ENCODE measurements at regions not wholly inside any gene's neighbourhood (a gene's known extent, or its start where the extent isn't known, plus 50 kb on each side); places are given as distances from the start of the nearest gene placed in this dataset.

DNA sequence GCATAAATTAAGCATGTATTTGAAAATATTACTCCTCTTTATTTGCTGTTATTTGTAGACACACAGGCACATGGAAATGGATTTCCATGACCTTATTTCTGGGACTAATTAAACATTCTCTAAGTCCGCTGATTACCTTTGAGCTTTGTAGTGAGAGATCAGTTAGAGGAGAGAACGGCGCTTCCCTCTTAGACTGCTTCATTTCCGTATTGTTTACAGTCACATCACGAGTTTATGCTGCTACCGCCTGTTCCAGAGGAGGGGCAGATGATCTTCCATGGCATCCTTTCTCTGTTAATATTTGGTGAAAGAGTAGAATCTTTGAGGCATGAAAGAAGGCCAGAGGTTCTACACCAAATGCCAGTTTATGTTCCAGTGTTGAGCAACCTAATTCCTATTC, 404.4 kb downstream of the TRIB2 start:
- no peak overlapping the region for H3K27ac ChIP-seq (ENCODE audit: low read depth, low read length, poor library complexity, severe bottlenecking)
- no TSS peak for BruUV-seq (replicated peaks)

DNA sequence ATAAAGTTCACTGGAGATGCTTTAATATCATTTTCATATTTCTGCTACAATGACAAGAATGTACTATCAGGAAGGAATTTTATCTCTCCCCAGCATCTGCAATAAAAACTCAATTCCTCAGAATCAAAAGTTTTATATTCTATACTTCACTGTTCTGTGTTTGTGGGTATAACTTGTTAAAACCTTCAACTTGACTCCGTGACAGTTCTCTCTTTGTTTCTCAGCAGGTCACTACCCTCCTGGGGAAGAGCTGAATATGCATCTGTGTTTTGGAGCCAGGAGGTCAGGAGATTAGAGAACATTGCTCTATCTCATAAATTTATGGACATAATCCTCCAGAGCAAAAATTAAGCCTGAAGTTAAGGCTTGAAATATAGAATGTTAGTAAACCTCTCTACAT, 411.4 kb downstream of the TRIB2 start:
- Histone ChIP-seq H3K4me3 (ENCODE audit: low read depth, low read length, poor library complexity, severe bottlenecking) (no peak overlapping the region), H3K9me3 (ENCODE audit: low read length) (no peaks in the 10 kb centered on the region), H3K4me1 (ENCODE audit: insufficient read depth, low read length, poor library complexity, severe bottlenecking) (no peaks in the 10 kb centered on the region), H3K9me2 (ENCODE audit: insufficient read depth, low read length) (no peaks in the 10 kb centered on the region), H3K79me2 (ENCODE audit: insufficient read depth, low read depth, low read length) (no peaks in the 10 kb centered on the region), H3K4me2 (ENCODE audit: low read length) (no peak overlapping the region), H3K36me3 (ENCODE audit: insufficient read depth, low read length) (no peaks in the 10 kb centered on the region), H4K20me1 (ENCODE audit: insufficient read depth, low read length) (no peaks in the 10 kb centered on the region), H2AFZ (ENCODE audit: low read length) (no peak overlapping the region), H3K27ac (ENCODE audit: low read depth, low read length, poor library complexity, severe bottlenecking) (no peak overlapping the region)
- DNase-seq (ENCODE audit: low spot score), result no peak
- BruUV-seq (replicated peaks), result no TSS peak
- CTCF ChIA-PET (ENCODE audit: unreplicated experiment), result no interaction called here
- intact Hi-C loops (cut with micrococcal nuclease; ENCODE audit: unreplicated experiment), result no loop called here
- POLR2A ChIA-PET, result no interaction called here
- TF ChIP-seq, protein P1, sequence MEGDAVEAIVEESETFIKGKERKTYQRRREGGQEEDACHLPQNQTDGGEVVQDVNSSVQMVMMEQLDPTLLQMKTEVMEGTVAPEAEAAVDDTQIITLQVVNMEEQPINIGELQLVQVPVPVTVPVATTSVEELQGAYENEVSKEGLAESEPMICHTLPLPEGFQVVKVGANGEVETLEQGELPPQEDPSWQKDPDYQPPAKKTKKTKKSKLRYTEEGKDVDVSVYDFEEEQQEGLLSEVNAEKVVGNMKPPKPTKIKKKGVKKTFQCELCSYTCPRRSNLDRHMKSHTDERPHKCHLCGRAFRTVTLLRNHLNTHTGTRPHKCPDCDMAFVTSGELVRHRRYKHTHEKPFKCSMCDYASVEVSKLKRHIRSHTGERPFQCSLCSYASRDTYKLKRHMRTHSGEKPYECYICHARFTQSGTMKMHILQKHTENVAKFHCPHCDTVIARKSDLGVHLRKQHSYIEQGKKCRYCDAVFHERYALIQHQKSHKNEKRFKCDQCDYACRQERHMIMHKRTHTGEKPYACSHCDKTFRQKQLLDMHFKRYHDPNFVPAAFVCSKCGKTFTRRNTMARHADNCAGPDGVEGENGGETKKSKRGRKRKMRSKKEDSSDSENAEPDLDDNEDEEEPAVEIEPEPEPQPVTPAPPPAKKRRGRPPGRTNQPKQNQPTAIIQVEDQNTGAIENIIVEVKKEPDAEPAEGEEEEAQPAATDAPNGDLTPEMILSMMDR (conservative IDR thresholded peaks at IDR 0.05; ENCODE audit: low read length), result no peak
- no peak for TF ChIP-seq EZH2phosphoT487 (IDR thresholded peaks at IDR 0.05; ENCODE audit: borderline replicate concordance, low read depth, low read length)

More for the DNA sequence above, 404.4 kb downstream of the TRIB2 start:
- intact Hi-C loops (cut with micrococcal nuclease; ENCODE audit: unreplicated experiment), result no loop called here
- H3K4me3 ChIP-seq (ENCODE audit: low read depth, low read length, poor library complexity, severe bottlenecking), result no peak overlapping the region
- H2AFZ ChIP-seq (ENCODE audit: low read length), result no peak overlapping the region
- H4K20me1 ChIP-seq (ENCODE audit: insufficient read depth, low read length), result no peaks in the 10 kb centered on the region
- ChIA-PET CTCF (ENCODE audit: unreplicated experiment) (no interaction called here), POLR2A (no interaction called here)
- H3K79me2 ChIP-seq (ENCODE audit: insufficient read depth, low read depth, low read length), result no peaks in the 10 kb centered on the region
- H3K36me3 ChIP-seq (ENCODE audit: insufficient read depth, low read length), result no peaks in the 10 kb centered on the region
- no peaks in the 10 kb centered on the region for H3K4me1 ChIP-seq (ENCODE audit: insufficient read depth, low read length, poor library complexity, severe bottlenecking)
- H3K9me2 ChIP-seq (ENCODE audit: insufficient read depth, low read length), result no peaks in the 10 kb centered on the region
- H3K9me3 ChIP-seq (ENCODE audit: low read length), result no peaks in the 10 kb centered on the region
- DNase-seq (ENCODE audit: low spot score), result no peak
- TF ChIP-seq EZH2phosphoT487 (IDR thresholded peaks at IDR 0.05; ENCODE audit: borderline replicate concordance, low read depth, low read length), result no peak
- TF ChIP-seq, protein P1 (conservative IDR thresholded peaks at IDR 0.05; ENCODE audit: low read length), result no peak
- no peak overlapping the region for H3K4me2 ChIP-seq (ENCODE audit: low read length)

DNA sequence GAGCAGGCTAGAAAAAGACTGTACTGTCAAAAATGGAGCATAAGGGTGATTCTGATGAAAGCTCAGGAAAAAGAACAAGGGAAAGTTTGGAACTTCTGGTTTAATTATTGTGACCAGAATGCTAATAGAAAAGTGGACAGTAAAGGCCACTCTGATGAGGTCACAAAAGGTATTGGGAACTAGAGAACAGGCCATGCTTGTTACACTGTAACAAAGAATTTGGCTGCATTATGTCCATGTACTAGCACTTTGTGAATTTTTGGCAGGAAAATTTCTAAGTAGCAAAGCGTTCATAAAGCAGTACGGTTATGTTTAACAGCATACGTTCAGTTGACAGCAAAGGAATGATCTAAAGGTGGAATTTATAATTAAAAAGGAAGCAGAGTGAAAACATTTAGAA, 418.6 kb downstream of the TRIB2 start:
- H3K9me2 ChIP-seq (ENCODE audit: insufficient read depth, low read length), result no peaks in the 10 kb centered on the region
- BruUV-seq (replicated peaks), result no TSS peak
- no peaks in the 10 kb centered on the region for H3K4me1 ChIP-seq (ENCODE audit: insufficient read depth, low read length, poor library complexity, severe bottlenecking)
- H3K4me2 ChIP-seq (ENCODE audit: low read length), result no peak overlapping the region
- no peaks in the 10 kb centered on the region for H4K20me1 ChIP-seq (ENCODE audit: insufficient read depth, low read length)
- TF ChIP-seq, protein P1 (conservative IDR thresholded peaks at IDR 0.05; ENCODE audit: low read length), result no peak
- no peak for TF ChIP-seq EZH2phosphoT487 (IDR thresholded peaks at IDR 0.05; ENCODE audit: borderline replicate concordance, low read depth, low read length)
- H2AFZ ChIP-seq (ENCODE audit: low read length), result no peak overlapping the region
- DNase-seq (ENCODE audit: low spot score), result no peak
- CTCF ChIA-PET (ENCODE audit: unreplicated experiment), result no interaction called here
- no peak overlapping the region for H3K27ac ChIP-seq (ENCODE audit: low read depth, low read length, poor library complexity, severe bottlenecking)
- POLR2A ChIA-PET, result no interaction called here
- intact Hi-C loops (cut with micrococcal nuclease; ENCODE audit: unreplicated experiment), result no loop called here
- H3K36me3 ChIP-seq (ENCODE audit: insufficient read depth, low read length), result no peaks in the 10 kb centered on the region
- no peaks in the 10 kb centered on the region for H3K9me3 ChIP-seq (ENCODE audit: low read length)
- no peaks in the 10 kb centered on the region for H3K79me2 ChIP-seq (ENCODE audit: insufficient read depth, low read depth, low read length)
- H3K4me3 ChIP-seq (ENCODE audit: low read depth, low read length, poor library complexity, severe bottlenecking), result no peak overlapping the region
